ENCODE measurements at regions not wholly inside any gene's neighbourhood (a gene's known extent, or its start where the extent isn't known, plus 50 kb on each side); places are given as distances from the start of the nearest gene placed in this dataset.

- TF ChIP-seq EZH2phosphoT487 (IDR thresholded peaks at IDR 0.05; ENCODE audit: borderline replicate concordance, low read length): no peak
Observed at GRCh38 chr16:73692861-73693260, 603.8 kb upstream of the PSMD7 start.

GRCh38 chr16:73683804-73684203 lies 612.8 kb upstream of the PSMD7 start:
- Histone ChIP-seq H3K36me3 (ENCODE audit: control insufficient read depth, low read length) (no peaks in the 10 kb centered on the region), H3K27ac (ENCODE audit: low read depth, low read length) (no peak overlapping the region), H3K9me3 (ENCODE audit: control insufficient read depth, insufficient read depth, low read length) (no peaks in the 10 kb centered on the region), H3K4me3 (ENCODE audit: low read length) (no peak overlapping the region), H3K4me2 (ENCODE audit: low read length) (no peak overlapping the region), H3K79me2 (ENCODE audit: control insufficient read depth, low read length) (no peaks in the 10 kb centered on the region), H4K20me1 (ENCODE audit: control insufficient read depth, insufficient read depth, low read depth, low read length) (no peaks in the 10 kb centered on the region), H3F3A (ENCODE audit: control insufficient read depth, insufficient read depth) (no peaks in the 10 kb centered on the region), H3K27me3 (ENCODE audit: control insufficient read depth, low read length) (no peaks in the 10 kb centered on the region), H3K4me1 (ENCODE audit: control insufficient read depth, low read length) (no peaks in the 10 kb centered on the region), H3K9me2 (replicated peaks; ENCODE audit: control insufficient read depth, low read length) (no peaks in the 10 kb centered on the region)
- TF ChIP-seq EZH2phosphoT487 (IDR thresholded peaks at IDR 0.05; ENCODE audit: borderline replicate concordance, low read length) (no peak), CTCF (IDR thresholded peaks at IDR 0.05; ENCODE audit: low read depth, low read length, poor library complexity, severe bottlenecking) (no peak)

More at GRCh38 chr16:73692861-73693260, 603.8 kb upstream of the PSMD7 start:
- Histone ChIP-seq H3K4me1 (ENCODE audit: control insufficient read depth, low read length) (no peaks in the 10 kb centered on the region), H3K36me3 (ENCODE audit: control insufficient read depth, low read length) (no peaks in the 10 kb centered on the region), H3K4me3 (ENCODE audit: low read length) (no peak overlapping the region), H3K9me2 (replicated peaks; ENCODE audit: control insufficient read depth, low read length) (no peaks in the 10 kb centered on the region), H3K27ac (ENCODE audit: low read depth, low read length) (no peak overlapping the region), H3K79me2 (ENCODE audit: control insufficient read depth, low read length) (no peaks in the 10 kb centered on the region), H3F3A (ENCODE audit: control insufficient read depth, insufficient read depth) (no peaks in the 10 kb centered on the region), H3K4me2 (ENCODE audit: low read length) (no peak overlapping the region), H4K20me1 (ENCODE audit: control insufficient read depth, insufficient read depth, low read depth, low read length) (no peaks in the 10 kb centered on the region), H3K9me3 (ENCODE audit: control insufficient read depth, insufficient read depth, low read length) (no peaks in the 10 kb centered on the region), H3K27me3 (ENCODE audit: control insufficient read depth, low read length) (no peaks in the 10 kb centered on the region)

- no peaks in the 10 kb centered on the region for H3K27me3 ChIP-seq (ENCODE audit: control insufficient read depth, low read length)
- H3F3A ChIP-seq (ENCODE audit: control insufficient read depth, insufficient read depth): no peaks in the 10 kb centered on the region
- H3K4me2 ChIP-seq (ENCODE audit: low read length): no peak overlapping the region
- H3K79me2 ChIP-seq (ENCODE audit: control insufficient read depth, low read length): no peaks in the 10 kb centered on the region
- H3K4me3 ChIP-seq (ENCODE audit: low read length): no peak overlapping the region
- H3K9me3 ChIP-seq (ENCODE audit: control insufficient read depth, insufficient read depth, low read length): no peaks in the 10 kb centered on the region
- TF ChIP-seq CTCF (IDR thresholded peaks at IDR 0.05; ENCODE audit: low read depth, low read length, poor library complexity, severe bottlenecking): no peak
- TF ChIP-seq EZH2phosphoT487 (IDR thresholded peaks at IDR 0.05; ENCODE audit: borderline replicate concordance, low read length): no peak
- H3K4me1 ChIP-seq (ENCODE audit: control insufficient read depth, low read length): no peaks in the 10 kb centered on the region
- H3K36me3 ChIP-seq (ENCODE audit: control insufficient read depth, low read length): no peaks in the 10 kb centered on the region
- no peaks in the 10 kb centered on the region for H3K9me2 ChIP-seq (replicated peaks; ENCODE audit: control insufficient read depth, low read length)
- H3K27ac ChIP-seq (ENCODE audit: low read depth, low read length): no peak overlapping the region
- H4K20me1 ChIP-seq (ENCODE audit: control insufficient read depth, insufficient read depth, low read depth, low read length): no peaks in the 10 kb centered on the region
Observed at GRCh38 chr16:73672135-73672534, 624.2 kb upstream of the ZFHX3 start.

GRCh38 chr16:73670836-73671820 lies 623.2 kb upstream of the ZFHX3 start:
- H4K20me1 ChIP-seq (ENCODE audit: control insufficient read depth, insufficient read depth, low read depth, low read length): no peaks in the 10 kb centered on the region
- no peak overlapping the region for H3K4me2 ChIP-seq (ENCODE audit: low read length)
- no peaks in the 10 kb centered on the region for H3K9me3 ChIP-seq (ENCODE audit: control insufficient read depth, insufficient read depth, low read length)
- no peaks in the 10 kb centered on the region for H3K4me1 ChIP-seq (ENCODE audit: control insufficient read depth, low read length)
- no peaks in the 10 kb centered on the region for H3K9me2 ChIP-seq (replicated peaks; ENCODE audit: control insufficient read depth, low read length)
- H3K4me3 ChIP-seq (ENCODE audit: low read length): no peak overlapping the region
- TF ChIP-seq EZH2phosphoT487 (IDR thresholded peaks at IDR 0.05; ENCODE audit: borderline replicate concordance, low read length): no peak
- TF ChIP-seq CTCF (IDR thresholded peaks at IDR 0.05; ENCODE audit: low read depth, low read length, poor library complexity, severe bottlenecking): no peak
- no peaks in the 10 kb centered on the region for H3F3A ChIP-seq (ENCODE audit: control insufficient read depth, insufficient read depth)
- H3K27ac ChIP-seq (ENCODE audit: low read depth, low read length): no peak overlapping the region
- H3K27me3 ChIP-seq (ENCODE audit: control insufficient read depth, low read length): no peaks in the 10 kb centered on the region
- H3K79me2 ChIP-seq (ENCODE audit: control insufficient read depth, low read length): no peaks in the 10 kb centered on the region
- no peaks in the 10 kb centered on the region for H3K36me3 ChIP-seq (ENCODE audit: control insufficient read depth, low read length)

Data from DOHH2 (cell line).